Adrenal gland (tissue), 5 donors: ENCODE measurements at regions not wholly inside any gene's neighbourhood (a gene's known extent, or its start where the extent isn't known, plus 50 kb on each side); places are given as distances from the start of the nearest gene placed in this dataset.

Experiments used
- POLR2A ChIP-seq, 2 donors: fragments of 450-650 bp; IDR thresholded peaks; one replicate each; pipeline ENCODE4 v1.6.1; 2017; ENCODE audit warnings: antibody characterized with exemption in 2 of 2, mild to moderate bottlenecking in 2 of 2, moderate library complexity in 1 of 2
- TF ChIP-seq, protein P1 (sequence below), 6 experiments: fragments of 450-650 bp in 4 of 6; fragments of 200-600 bp in 2 of 6; sonication (generic) in 1 of 6; IDR thresholded peaks; 1 replicate in 5 of 6; 2 replicates in 1 of 6; pipeline versions ENCODE4 v1.5.1 to v1.8.0; 2016 to 2021; ENCODE audit warnings: antibody characterized with exemption in 6 of 6, mild to moderate bottlenecking in 2 of 6, moderate library complexity in 1 of 6
- donor health status: DM: no; HTN: no; CAD: no.

DNA sequence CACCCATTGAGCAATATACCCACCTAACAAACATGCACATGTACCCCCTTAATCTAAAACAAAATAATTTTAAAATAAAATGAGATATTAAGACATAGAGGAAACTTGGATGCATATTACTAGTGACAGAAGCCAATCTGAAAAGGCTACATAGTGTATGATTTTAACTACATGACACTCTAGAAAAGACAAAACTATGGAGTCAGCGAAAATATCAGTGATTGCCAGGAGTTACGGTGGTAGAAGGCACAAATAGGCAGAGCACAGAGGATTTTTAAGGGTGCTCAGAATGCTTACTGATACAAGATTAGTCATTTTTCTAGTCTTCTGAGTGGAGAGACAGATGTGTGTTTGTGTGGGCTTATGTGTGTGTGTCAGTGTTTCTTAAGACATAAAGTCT lies 656.6 kb downstream of the NR4A2 start:
- TF ChIP-seq, protein P1, sequence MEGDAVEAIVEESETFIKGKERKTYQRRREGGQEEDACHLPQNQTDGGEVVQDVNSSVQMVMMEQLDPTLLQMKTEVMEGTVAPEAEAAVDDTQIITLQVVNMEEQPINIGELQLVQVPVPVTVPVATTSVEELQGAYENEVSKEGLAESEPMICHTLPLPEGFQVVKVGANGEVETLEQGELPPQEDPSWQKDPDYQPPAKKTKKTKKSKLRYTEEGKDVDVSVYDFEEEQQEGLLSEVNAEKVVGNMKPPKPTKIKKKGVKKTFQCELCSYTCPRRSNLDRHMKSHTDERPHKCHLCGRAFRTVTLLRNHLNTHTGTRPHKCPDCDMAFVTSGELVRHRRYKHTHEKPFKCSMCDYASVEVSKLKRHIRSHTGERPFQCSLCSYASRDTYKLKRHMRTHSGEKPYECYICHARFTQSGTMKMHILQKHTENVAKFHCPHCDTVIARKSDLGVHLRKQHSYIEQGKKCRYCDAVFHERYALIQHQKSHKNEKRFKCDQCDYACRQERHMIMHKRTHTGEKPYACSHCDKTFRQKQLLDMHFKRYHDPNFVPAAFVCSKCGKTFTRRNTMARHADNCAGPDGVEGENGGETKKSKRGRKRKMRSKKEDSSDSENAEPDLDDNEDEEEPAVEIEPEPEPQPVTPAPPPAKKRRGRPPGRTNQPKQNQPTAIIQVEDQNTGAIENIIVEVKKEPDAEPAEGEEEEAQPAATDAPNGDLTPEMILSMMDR (IDR thresholded peaks at IDR 0.05), result no peak
- TF ChIP-seq POLR2A (IDR thresholded peaks at IDR 0.05), result no peak
